ENCODE measurements at regions not wholly inside any gene's neighbourhood (a gene's known extent, or its start where the extent isn't known, plus 50 kb on each side); places are given as distances from the start of the nearest gene placed in this dataset.
A peak's percentile ranks its signal among the peaks of the same experiment; 100 is the strongest.

- H3K27ac ChIP-seq (ENCODE audit: low read length), result peak overlapping the region; percentile 80
These were observed 102.6 kb upstream of the PRKX start for GRCh38 chrX:3815896-3816664.

GRCh38 chrX:3811331-3812311 lies 98.2 kb upstream of the PRKX start:
- no peaks in the 10 kb centered on the region for H4K20me1 ChIP-seq (ENCODE audit: insufficient read depth, low read length)
- peak overlapping the region; percentile 27; the same call in 1 of the 2 replicates for H3K9ac ChIP-seq (ENCODE audit: low read length)
- no peaks in the 10 kb centered on the region for H3K36me3 ChIP-seq (replicated peaks; ENCODE audit: low read depth, low read length)
- H3K4me3 ChIP-seq (ENCODE audit: low read length), result peak overlapping the region; percentile 51
- no peak overlapping the region for H2AFZ ChIP-seq (ENCODE audit: low read depth, low read length)
- peak overlapping the region; percentile 62 for H3K4me2 ChIP-seq (ENCODE audit: low read length)
- H3K27ac ChIP-seq (ENCODE audit: low read length), result no peak overlapping the region
- no peaks in the 10 kb centered on the region for H3K79me2 ChIP-seq (ENCODE audit: low read length)
- TF ChIP-seq EZH2phosphoT487 (IDR thresholded peaks at IDR 0.05; ENCODE audit: low read depth), result no peak
- peak; percentile 64 for TF ChIP-seq CTCF (IDR thresholded peaks at IDR 0.05; ENCODE audit: low read depth, low read length)
- H3K4me1 ChIP-seq (ENCODE audit: low read length), result peaks cover 7% of the 10 kb centered on the region
- H3K9me3 ChIP-seq (ENCODE audit: insufficient read depth, low read length), result no peaks in the 10 kb centered on the region
- H3K27me3 ChIP-seq (ENCODE audit: low read depth, low read length), result 0 out of 2 replicates have a peak, but pooled peaks cover 3% of the 10 kb centered on the region

More at GRCh38 chrX:3815896-3816664, 102.6 kb upstream of the PRKX start:
- Histone ChIP-seq H3K4me3 (ENCODE audit: low read length) (peak overlapping the region; percentile 97), H3K79me2 (ENCODE audit: low read length) (no peaks in the 10 kb centered on the region; the same call in 1 of the 2 replicates), H4K20me1 (ENCODE audit: insufficient read depth, low read length) (no peaks in the 10 kb centered on the region), H3K9ac (ENCODE audit: low read length) (peak overlapping the region; percentile 86), H3K4me1 (ENCODE audit: low read length) (peaks cover 10% of the 10 kb centered on the region), H3K9me3 (ENCODE audit: insufficient read depth, low read length) (no peaks in the 10 kb centered on the region), H3K27me3 (ENCODE audit: low read depth, low read length) (no peaks in the 10 kb centered on the region), H3K4me2 (ENCODE audit: low read length) (peak overlapping the region; percentile 87), H2AFZ (ENCODE audit: low read depth, low read length) (no peak overlapping the region), H3K36me3 (replicated peaks; ENCODE audit: low read depth, low read length) (peaks cover 3% of the 10 kb centered on the region)
- TF ChIP-seq EZH2phosphoT487 (IDR thresholded peaks at IDR 0.05; ENCODE audit: low read depth), result no peak
- no peak for TF ChIP-seq CTCF (IDR thresholded peaks at IDR 0.05; ENCODE audit: low read depth, low read length)

DNA sequence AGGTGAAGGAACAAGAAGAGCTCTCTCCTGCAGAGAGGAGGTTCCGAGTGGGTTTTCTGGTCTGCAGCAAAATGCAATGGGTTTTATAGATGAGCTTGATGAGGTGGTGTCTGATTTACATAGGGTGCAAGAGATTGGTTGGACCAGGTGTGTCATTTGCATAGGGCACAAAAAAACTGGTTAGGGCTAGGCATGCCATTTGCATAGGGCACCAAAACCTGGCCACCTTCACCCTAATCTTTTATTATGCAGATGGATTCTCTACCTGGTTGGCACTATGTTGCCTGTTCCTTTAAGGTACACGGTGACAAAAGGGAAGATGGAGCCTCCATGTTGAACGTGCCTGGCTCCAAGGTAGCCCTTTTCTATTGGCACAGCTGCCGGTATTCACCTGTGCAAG lies 94.5 kb upstream of the PRKX start:
- Histone ChIP-seq H4K20me1 (ENCODE audit: insufficient read depth, low read length) (no peaks in the 10 kb centered on the region), H3K4me2 (ENCODE audit: low read length) (no peak overlapping the region), H2AFZ (ENCODE audit: low read depth, low read length) (no peak overlapping the region), H3K4me1 (ENCODE audit: low read length) (peaks cover 5% of the 10 kb centered on the region), H3K4me3 (ENCODE audit: low read length) (no peak overlapping the region), H3K27me3 (ENCODE audit: low read depth, low read length) (0 out of 2 replicates have a peak, but pooled peaks cover 3% of the 10 kb centered on the region), H3K27ac (ENCODE audit: low read length) (no peak overlapping the region), H3K79me2 (ENCODE audit: low read length) (no peaks in the 10 kb centered on the region), H3K9me3 (ENCODE audit: insufficient read depth, low read length) (no peaks in the 10 kb centered on the region), H3K36me3 (replicated peaks; ENCODE audit: low read depth, low read length) (no peaks in the 10 kb centered on the region), H3K9ac (ENCODE audit: low read length) (no peak overlapping the region)
- TF ChIP-seq CTCF (IDR thresholded peaks at IDR 0.05; ENCODE audit: low read depth, low read length), result no peak

GRCh38 chrX:3806630-3807029 lies 93.2 kb upstream of the PRKX start:
- H3K4me2 ChIP-seq (ENCODE audit: low read length), result no peak overlapping the region
- no peak overlapping the region for H2AFZ ChIP-seq (ENCODE audit: low read depth, low read length)
- 0 out of 2 replicates have a peak, but pooled peaks cover 3% of the 10 kb centered on the region for H3K27me3 ChIP-seq (ENCODE audit: low read depth, low read length)
- no peaks in the 10 kb centered on the region for H3K9me3 ChIP-seq (ENCODE audit: insufficient read depth, low read length)
- H3K36me3 ChIP-seq (replicated peaks; ENCODE audit: low read depth, low read length), result no peaks in the 10 kb centered on the region
- H3K9ac ChIP-seq (ENCODE audit: low read length), result no peak overlapping the region
- no peaks in the 10 kb centered on the region for H4K20me1 ChIP-seq (ENCODE audit: insufficient read depth, low read length)
- H3K79me2 ChIP-seq (ENCODE audit: low read length), result no peaks in the 10 kb centered on the region
- H3K4me1 ChIP-seq (ENCODE audit: low read length), result peaks cover 1% of the 10 kb centered on the region
- TF ChIP-seq EZH2phosphoT487 (IDR thresholded peaks at IDR 0.05; ENCODE audit: low read depth), result no peak
- TF ChIP-seq CTCF (IDR thresholded peaks at IDR 0.05; ENCODE audit: low read depth, low read length), result no peak
- H3K27ac ChIP-seq (ENCODE audit: low read length), result no peak overlapping the region
- no peak overlapping the region for H3K4me3 ChIP-seq (ENCODE audit: low read length)

All from OCI-LY3 (cell line).